Liver (tissue), 8 donors: ENCODE measurements at regions not wholly inside any gene's neighbourhood (a gene's known extent, or its start where the extent isn't known, plus 50 kb on each side); places are given as distances from the start of the nearest gene placed in this dataset.

Source experiments
- DNase-seq: peaks from one replicate; pipeline ENCODE4 v3.0.0-alpha.2; 2017; ENCODE audit warnings: low spot score
- H3K27ac ChIP-seq, 2 donors: one replicate each; pipeline ENCODE4 v1.7.0; 2013; ENCODE audit warnings: inconsistent platforms in 2 of 2, low read length in 2 of 2, control low read depth in 1 of 2, low read depth in 1 of 2, mild to moderate bottlenecking in 1 of 2
- H3K27me3 ChIP-seq, 4 donors: one replicate each; pipeline versions ENCODE4 v1.6.1 to v1.7.0; 2013; ENCODE audit warnings: low read length in 3 of 4, inconsistent platforms in 1 of 4, mild to moderate bottlenecking in 1 of 4, moderate library complexity in 1 of 4; ENCODE audit not compliant: control insufficient read depth in 4 of 4, insufficient read depth in 4 of 4
- H3K36me3 ChIP-seq, 4 donors: one replicate each; pipeline versions ENCODE4 v1.6.1 to v1.7.0; 2013; ENCODE audit warnings: low read length in 3 of 4, mild to moderate bottlenecking in 3 of 4, low read depth in 1 of 4, moderate library complexity in 1 of 4; ENCODE audit not compliant: control insufficient read depth in 4 of 4, insufficient read depth in 3 of 4
- H3K4me1 ChIP-seq, 4 donors: one replicate each; pipeline versions ENCODE4 v1.6.1 to v1.7.0; 2013; ENCODE audit warnings: low read length in 3 of 4, mild to moderate bottlenecking in 3 of 4, moderate library complexity in 1 of 4; ENCODE audit not compliant: control insufficient read depth in 4 of 4, insufficient read depth in 4 of 4
- H3K4me3 ChIP-seq, 3 donors: one replicate each; pipeline versions ENCODE4 v1.6.1 to v1.7.0; 2013; ENCODE audit warnings: low read length in 3 of 3, control low read depth in 1 of 3, low read depth in 1 of 3, mild to moderate bottlenecking in 1 of 3
- H3K9ac ChIP-seq, 2 donors: one replicate each; pipeline ENCODE4 v1.7.0; 2013; ENCODE audit warnings: low read length in 2 of 2, mild to moderate bottlenecking in 2 of 2, moderate library complexity in 2 of 2, control low read depth in 1 of 2, low read depth in 1 of 2
- H3K9me3 ChIP-seq, 4 donors: one replicate each; pipeline versions ENCODE4 v1.6.1 to v1.7.0; 2013; ENCODE audit warnings: low read length in 3 of 4; ENCODE audit not compliant: control insufficient read depth in 4 of 4
- EGR1 ChIP-seq, 2 donors: IDR thresholded peaks; 2 replicates each; pipeline ENCODE4 v1.6.1; 2016 to 2018; ENCODE audit warnings: antibody characterized with exemption in 2 of 2, low read depth in 2 of 2
- FOXA1 ChIP-seq: IDR thresholded peaks from 2 replicates; pipeline ENCODE4 v1.6.1; 2016; ENCODE audit warnings: antibody characterized with exemption
- FOXA2 ChIP-seq: IDR thresholded peaks from 2 replicates; pipeline ENCODE4 v1.6.1; 2016; ENCODE audit warnings: antibody characterized with exemption
- GABPA ChIP-seq, 2 donors: IDR thresholded peaks in 1 of 2; conservative IDR thresholded peaks in 1 of 2; 2 replicates each; pipeline ENCODE4 v1.6.1; 2016; ENCODE audit warnings: antibody characterized with exemption in 2 of 2, mild to moderate bottlenecking in 1 of 2, moderate library complexity in 1 of 2
- HNF4A ChIP-seq, 2 donors: conservative IDR thresholded peaks; 2 replicates each; pipeline ENCODE4 v1.6.1; 2016; ENCODE audit warnings: antibody characterized with exemption in 2 of 2, mild to moderate bottlenecking in 2 of 2
- JUND ChIP-seq, 2 donors: IDR thresholded peaks; 2 replicates each; pipeline ENCODE4 v1.6.1; 2016; ENCODE audit warnings: antibody characterized with exemption in 2 of 2
- NR2F2 ChIP-seq: IDR thresholded peaks from 2 replicates; pipeline ENCODE4 v1.6.1; 2016; ENCODE audit warnings: antibody characterized with exemption
- RAD21 ChIP-seq, 2 donors: IDR thresholded peaks; 2 replicates each; pipeline ENCODE4 v1.6.1; 2016; ENCODE audit warnings: antibody characterized with exemption in 2 of 2, mild to moderate bottlenecking in 2 of 2
- SP1 ChIP-seq: IDR thresholded peaks from 2 replicates; pipeline ENCODE4 v1.6.1; 2018; ENCODE audit warnings: antibody characterized with exemption, mild to moderate bottlenecking
- WGBS: extraction: QIAGEN DNeasy Blood & Tissue Kit; methylation state at CpG from one replicate; pipeline ENCODE4 v1.1.7; 2013; 5-methylcytosine and 5-hydroxymethylcytosine counted together
- TF ChIP-seq, protein P1 (sequence below): IDR thresholded peaks from 2 replicates; pipeline ENCODE4 v1.6.1; 2016; ENCODE audit warnings: antibody characterized with exemption
- TF ChIP-seq, protein P2 (sequence below): fragments of 150-350 bp; IDR thresholded peaks from 2 replicates; pipeline ENCODE4 v1.5.1; 2017; ENCODE audit warnings: improper control_type of control experiment, low read depth, low read length; ENCODE audit not compliant: missing input control
- TF ChIP-seq, protein P3 (sequence below): IDR thresholded peaks from 2 replicates; pipeline ENCODE4 v1.6.1; 2016; ENCODE audit warnings: antibody characterized with exemption, mild to moderate bottlenecking
- donor health status: healthy.
- donor health status: healthy.
- donor health status: healthy.
- donor health status: healthy.
- donor health status: healthy.

DNA sequence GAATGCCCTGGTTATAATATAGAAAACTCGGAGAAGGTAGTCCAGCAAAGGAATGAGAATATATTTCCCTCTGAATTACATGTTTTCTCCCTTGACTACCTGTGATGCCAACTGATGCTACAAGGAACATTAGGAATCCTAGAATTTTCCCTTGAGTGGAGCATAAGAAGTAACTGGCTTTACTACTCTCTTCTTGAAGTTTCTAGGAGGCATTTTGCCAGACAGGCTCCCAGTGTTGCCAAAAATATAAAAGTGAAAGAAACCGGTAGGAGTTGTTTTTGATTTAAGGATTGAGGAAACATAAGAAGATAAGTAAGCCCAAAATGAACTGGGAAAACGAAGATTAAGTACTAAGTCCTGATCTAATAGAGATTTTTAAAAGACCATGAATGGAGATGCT lies 693.4 kb downstream of the NOVA1 start:
- WGBS = 48% methylated on average over 3 of the region's 3 CpGs
- no peak overlapping the region for H3K9ac ChIP-seq
- H3K4me1 ChIP-seq = no peaks in the 10 kb centered on the region
- no peaks in the 10 kb centered on the region for H3K27me3 ChIP-seq
- H3K4me3 ChIP-seq = no peak overlapping the region
- H3K27ac ChIP-seq = no peak overlapping the region
- TF ChIP-seq, protein P1, sequence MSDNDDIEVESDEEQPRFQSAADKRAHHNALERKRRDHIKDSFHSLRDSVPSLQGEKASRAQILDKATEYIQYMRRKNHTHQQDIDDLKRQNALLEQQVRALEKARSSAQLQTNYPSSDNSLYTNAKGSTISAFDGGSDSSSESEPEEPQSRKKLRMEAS = no peak
- TF ChIP-seq, protein P2, sequence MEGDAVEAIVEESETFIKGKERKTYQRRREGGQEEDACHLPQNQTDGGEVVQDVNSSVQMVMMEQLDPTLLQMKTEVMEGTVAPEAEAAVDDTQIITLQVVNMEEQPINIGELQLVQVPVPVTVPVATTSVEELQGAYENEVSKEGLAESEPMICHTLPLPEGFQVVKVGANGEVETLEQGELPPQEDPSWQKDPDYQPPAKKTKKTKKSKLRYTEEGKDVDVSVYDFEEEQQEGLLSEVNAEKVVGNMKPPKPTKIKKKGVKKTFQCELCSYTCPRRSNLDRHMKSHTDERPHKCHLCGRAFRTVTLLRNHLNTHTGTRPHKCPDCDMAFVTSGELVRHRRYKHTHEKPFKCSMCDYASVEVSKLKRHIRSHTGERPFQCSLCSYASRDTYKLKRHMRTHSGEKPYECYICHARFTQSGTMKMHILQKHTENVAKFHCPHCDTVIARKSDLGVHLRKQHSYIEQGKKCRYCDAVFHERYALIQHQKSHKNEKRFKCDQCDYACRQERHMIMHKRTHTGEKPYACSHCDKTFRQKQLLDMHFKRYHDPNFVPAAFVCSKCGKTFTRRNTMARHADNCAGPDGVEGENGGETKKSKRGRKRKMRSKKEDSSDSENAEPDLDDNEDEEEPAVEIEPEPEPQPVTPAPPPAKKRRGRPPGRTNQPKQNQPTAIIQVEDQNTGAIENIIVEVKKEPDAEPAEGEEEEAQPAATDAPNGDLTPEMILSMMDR = no peak
- TF ChIP-seq HNF4A (conservative IDR thresholded peaks at IDR 0.05) = no peak
- no peak for TF ChIP-seq FOXA1
- TF ChIP-seq JUND (IDR thresholded peaks at IDR 0.05) = no peak
- no peak for TF ChIP-seq FOXA2
- TF ChIP-seq SP1 = no peak
- TF ChIP-seq RAD21 (IDR thresholded peaks at IDR 0.05) = no peak
- no peak for TF ChIP-seq GABPA (IDR thresholded peaks at IDR 0.05 in 1 of 2, conservative IDR thresholded peaks at IDR 0.05 in 1 of 2)
- TF ChIP-seq NR2F2 = no peak
- TF ChIP-seq, protein P3, sequence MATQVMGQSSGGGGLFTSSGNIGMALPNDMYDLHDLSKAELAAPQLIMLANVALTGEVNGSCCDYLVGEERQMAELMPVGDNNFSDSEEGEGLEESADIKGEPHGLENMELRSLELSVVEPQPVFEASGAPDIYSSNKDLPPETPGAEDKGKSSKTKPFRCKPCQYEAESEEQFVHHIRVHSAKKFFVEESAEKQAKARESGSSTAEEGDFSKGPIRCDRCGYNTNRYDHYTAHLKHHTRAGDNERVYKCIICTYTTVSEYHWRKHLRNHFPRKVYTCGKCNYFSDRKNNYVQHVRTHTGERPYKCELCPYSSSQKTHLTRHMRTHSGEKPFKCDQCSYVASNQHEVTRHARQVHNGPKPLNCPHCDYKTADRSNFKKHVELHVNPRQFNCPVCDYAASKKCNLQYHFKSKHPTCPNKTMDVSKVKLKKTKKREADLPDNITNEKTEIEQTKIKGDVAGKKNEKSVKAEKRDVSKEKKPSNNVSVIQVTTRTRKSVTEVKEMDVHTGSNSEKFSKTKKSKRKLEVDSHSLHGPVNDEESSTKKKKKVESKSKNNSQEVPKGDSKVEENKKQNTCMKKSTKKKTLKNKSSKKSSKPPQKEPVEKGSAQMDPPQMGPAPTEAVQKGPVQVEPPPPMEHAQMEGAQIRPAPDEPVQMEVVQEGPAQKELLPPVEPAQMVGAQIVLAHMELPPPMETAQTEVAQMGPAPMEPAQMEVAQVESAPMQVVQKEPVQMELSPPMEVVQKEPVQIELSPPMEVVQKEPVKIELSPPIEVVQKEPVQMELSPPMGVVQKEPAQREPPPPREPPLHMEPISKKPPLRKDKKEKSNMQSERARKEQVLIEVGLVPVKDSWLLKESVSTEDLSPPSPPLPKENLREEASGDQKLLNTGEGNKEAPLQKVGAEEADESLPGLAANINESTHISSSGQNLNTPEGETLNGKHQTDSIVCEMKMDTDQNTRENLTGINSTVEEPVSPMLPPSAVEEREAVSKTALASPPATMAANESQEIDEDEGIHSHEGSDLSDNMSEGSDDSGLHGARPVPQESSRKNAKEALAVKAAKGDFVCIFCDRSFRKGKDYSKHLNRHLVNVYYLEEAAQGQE = no peak
- TF ChIP-seq EGR1 (IDR thresholded peaks at IDR 0.05; ENCODE audit: low read depth in 2 of 2) = no peak
- DNase-seq = no peak
- H3K36me3 ChIP-seq = no peaks in the 10 kb centered on the region
- no peaks in the 10 kb centered on the region for H3K9me3 ChIP-seq

DNA sequence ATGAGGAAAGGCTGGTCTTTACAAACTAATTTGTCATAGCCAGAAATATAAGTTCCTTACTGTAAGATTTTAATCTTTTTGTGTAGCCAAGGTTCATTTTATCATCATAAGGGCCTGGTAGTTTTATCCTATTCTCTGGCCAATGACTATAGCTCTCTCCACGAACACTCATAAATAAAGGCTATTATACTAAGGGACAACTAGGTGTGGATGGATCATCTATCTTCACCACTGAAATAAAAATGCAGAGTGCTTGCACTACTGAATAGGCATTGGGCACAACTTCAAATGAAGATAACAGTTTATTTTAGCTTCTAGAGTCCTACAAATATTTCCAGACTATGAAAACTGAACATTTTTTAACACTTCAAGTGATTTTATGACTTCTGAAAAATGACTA lies 698.6 kb downstream of the NOVA1 start:
- H3K27me3 ChIP-seq = no peaks in the 10 kb centered on the region
- no peaks in the 10 kb centered on the region for H3K36me3 ChIP-seq
- H3K9me3 ChIP-seq = no peaks in the 10 kb centered on the region
- H3K27ac ChIP-seq = no peak overlapping the region
- H3K4me1 ChIP-seq = no peaks in the 10 kb centered on the region
- DNase-seq = no peak
- no peak overlapping the region for H3K9ac ChIP-seq
- 67% methylated on average over 1 of the region's 1 CpG for WGBS
- H3K4me3 ChIP-seq = no peak overlapping the region
- TF ChIP-seq, protein P3 = no peak
- TF ChIP-seq, protein P1 = no peak
- no peak for TF ChIP-seq RAD21 (IDR thresholded peaks at IDR 0.05)
- no peak for TF ChIP-seq GABPA (IDR thresholded peaks at IDR 0.05 in 1 of 2, conservative IDR thresholded peaks at IDR 0.05 in 1 of 2)
- TF ChIP-seq HNF4A (conservative IDR thresholded peaks at IDR 0.05) = no peak
